Aorta (tissue), 5 donors: ENCODE measurements at regions not wholly inside any gene's neighbourhood (a gene's known extent, or its start where the extent isn't known, plus 50 kb on each side); places are given as distances from the start of the nearest gene placed in this dataset.

Experiments used
- ATAC-seq: fragments of 200-7000 bp; cut with Tn5 transposase; one replicate; pipeline ENCODE4 v1.9.1; 2022; ENCODE audit warnings: moderate library complexity; ENCODE audit not compliant: low FRiP score
- DNase-seq, 2 donors: peaks; one replicate each; pipeline ENCODE4 v3.0.0-alpha.2; 2020
- H3K27ac ChIP-seq, 2 donors: one replicate each; pipeline ENCODE4 v1.5.1; 2013; ENCODE audit warnings: low read length in 2 of 2, mild to moderate bottlenecking in 2 of 2, moderate library complexity in 2 of 2, control low read depth in 1 of 2, inconsistent platforms in 1 of 2, low read depth in 1 of 2
- H3K27me3 ChIP-seq, 2 donors: one replicate each; pipeline ENCODE4 v1.6.1; 2013; ENCODE audit warnings: control low read depth in 1 of 2, low read length in 1 of 2, mild to moderate bottlenecking in 1 of 2, moderate library complexity in 1 of 2; ENCODE audit not compliant: insufficient read depth in 2 of 2, control insufficient read depth in 1 of 2
- H3K36me3 ChIP-seq, 2 donors: one replicate each; pipeline ENCODE4 v1.6.1; 2013; ENCODE audit warnings: control low read depth in 1 of 2, low read length in 1 of 2, mild to moderate bottlenecking in 1 of 2; ENCODE audit not compliant: insufficient read depth in 2 of 2, control insufficient read depth in 1 of 2
- H3K4me1 ChIP-seq, 2 donors: one replicate each; pipeline ENCODE4 v1.6.1; 2013; ENCODE audit warnings: low read length in 2 of 2, control low read depth in 1 of 2, mild to moderate bottlenecking in 1 of 2, moderate library complexity in 1 of 2; ENCODE audit not compliant: insufficient read depth in 2 of 2, control insufficient read depth in 1 of 2
- H3K4me3 ChIP-seq, 2 donors: one replicate each; pipeline ENCODE4 v1.5.1; 2013; ENCODE audit warnings: low read length in 2 of 2, control low read depth in 1 of 2, mild to moderate bottlenecking in 1 of 2
- H3K9me3 ChIP-seq: one replicate; pipeline ENCODE4 v1.6.1; 2013; ENCODE audit warnings: mild to moderate bottlenecking, low read length; ENCODE audit not compliant: control insufficient read depth
- WGBS, 2 donors: extraction: QIAGEN DNeasy Blood & Tissue Kit; methylation state at CpG; one replicate each; pipeline ENCODE4 v1.1.7; 2013; 5-methylcytosine and 5-hydroxymethylcytosine counted together
- intact Hi-C, 2 donors: fragments of 100-400 bp; cut with DNase I; formaldehyde crosslinking; loops; one replicate each; pipeline versions ENCODE4 v1.14.2 to v1.15.0; 2022
- donor health status: healthy with polysubstance abuse.
- donor health status: Bipolar disorder and iron deficiency.
- donor health status: DM: no; HTN: no; CAD: no.
- donor health status: DM: no; HTN: no; CAD: no.
- donor health status: DM: yes; HTN: yes; CAD: no.

DNA sequence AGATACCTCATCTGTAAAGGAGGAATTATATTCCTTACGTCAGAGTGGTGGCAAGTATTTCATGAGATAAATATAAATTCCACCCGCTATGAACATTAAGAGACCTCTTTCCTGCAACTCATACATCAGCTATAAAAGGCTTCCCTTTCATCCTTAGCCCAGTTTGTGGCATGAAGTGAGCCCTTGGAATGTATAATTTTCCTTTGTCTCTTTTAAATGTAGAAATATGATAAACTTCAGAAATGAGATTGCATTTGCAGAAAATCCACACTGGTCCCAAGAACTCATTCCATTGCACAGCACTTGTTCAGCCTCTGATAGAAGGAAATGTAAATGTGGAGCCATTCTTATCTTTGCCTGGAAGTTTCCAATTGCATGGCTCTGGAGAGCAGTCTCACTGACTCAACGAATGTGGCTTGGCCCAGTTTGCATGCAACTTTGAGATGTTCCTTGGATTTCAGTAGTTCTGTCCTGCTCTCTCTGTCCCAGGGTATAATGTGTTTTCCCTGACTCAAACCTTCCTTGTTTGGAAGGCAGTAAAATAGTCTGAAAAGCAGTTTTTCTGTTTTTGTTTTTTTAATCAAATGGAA lies 746.4 kb downstream of the CDH11 start:
- intact Hi-C loops: no loop called here
- no peak overlapping the region for H3K4me3 ChIP-seq
- H3K4me1 ChIP-seq: no peaks in the 10 kb centered on the region
- H3K27me3 ChIP-seq: no peaks in the 10 kb centered on the region
- no peaks in the 10 kb centered on the region for H3K9me3 ChIP-seq
- 54 to 58% methylated on average over 3 of the region's 3 CpGs for WGBS, 2 donors
- no peak overlapping the region for H3K27ac ChIP-seq
- DNase-seq (peak in 1 of 2 donors; percentile 60), ATAC-seq (peak; percentile 56)
- no peaks in the 10 kb centered on the region for H3K36me3 ChIP-seq

DNA sequence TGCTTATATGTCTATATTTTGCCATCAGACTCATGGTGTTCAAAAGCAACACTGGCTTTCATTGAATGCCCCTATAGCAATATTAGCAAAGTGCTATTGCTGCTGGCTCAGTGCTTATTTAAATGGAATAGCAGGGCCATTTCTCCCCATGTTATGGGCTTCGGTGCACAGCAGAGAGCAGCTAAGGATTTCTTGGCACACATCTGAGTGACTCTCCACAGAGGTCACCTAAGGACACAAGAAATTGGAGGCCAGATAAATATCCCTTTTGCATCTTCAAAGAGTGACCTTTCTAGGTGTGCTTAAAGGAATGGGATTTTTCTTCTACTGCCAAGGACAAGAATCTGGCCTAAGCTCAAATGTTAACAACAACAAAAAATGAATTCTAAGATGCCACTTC lies 751.8 kb downstream of the CDH11 start:
- no peak for DNase-seq
- H3K4me1 ChIP-seq: no peaks in the 10 kb centered on the region

DNA sequence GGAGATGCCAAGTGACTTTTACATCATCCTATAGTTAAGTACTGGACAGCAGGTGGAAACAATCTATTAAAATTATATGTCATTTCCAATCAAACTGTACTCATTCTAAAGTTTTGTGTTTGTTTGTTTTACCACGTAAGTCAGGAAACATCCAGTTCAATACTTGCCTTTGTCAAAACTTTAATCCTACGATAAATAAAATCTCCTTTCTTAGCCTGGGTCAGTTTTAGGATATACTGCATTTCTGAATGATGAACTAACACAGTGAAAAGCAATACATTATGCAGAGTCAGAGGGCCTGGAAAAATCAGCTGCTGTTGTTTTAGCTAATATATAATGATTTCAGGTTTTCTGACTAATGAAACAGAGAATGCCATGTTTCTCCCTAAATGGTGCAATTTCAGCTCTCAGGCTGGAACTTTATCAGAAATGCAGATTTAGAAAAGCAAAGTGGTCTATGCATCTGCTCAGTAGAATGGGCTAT lies 756.4 kb downstream of the CDH11 start:
- Histone ChIP-seq H3K4me3 (no peak overlapping the region), H3K27ac (no peak overlapping the region), H3K36me3 (no peaks in the 10 kb centered on the region), H3K4me1 (no peaks in the 10 kb centered on the region), H3K9me3 (no peaks in the 10 kb centered on the region), H3K27me3 (no peaks in the 10 kb centered on the region)
- intact Hi-C loops: no loop called here
- ATAC-seq (no peak), DNase-seq (no peak)
- 55 to 62% methylated on average over 2 of the region's 2 CpGs for WGBS, 2 donors

More for the DNA sequence above, 751.8 kb downstream of the CDH11 start:
- H3K4me3 ChIP-seq: no peak overlapping the region
- intact Hi-C loops: no loop called here
- 7 to 10% methylated on average over 1 of the region's 1 CpG for WGBS, 2 donors
- ATAC-seq: no peak
- H3K36me3 ChIP-seq: no peaks in the 10 kb centered on the region
- no peak overlapping the region for H3K27ac ChIP-seq
- no peaks in the 10 kb centered on the region for H3K27me3 ChIP-seq
- H3K9me3 ChIP-seq: no peaks in the 10 kb centered on the region

DNA sequence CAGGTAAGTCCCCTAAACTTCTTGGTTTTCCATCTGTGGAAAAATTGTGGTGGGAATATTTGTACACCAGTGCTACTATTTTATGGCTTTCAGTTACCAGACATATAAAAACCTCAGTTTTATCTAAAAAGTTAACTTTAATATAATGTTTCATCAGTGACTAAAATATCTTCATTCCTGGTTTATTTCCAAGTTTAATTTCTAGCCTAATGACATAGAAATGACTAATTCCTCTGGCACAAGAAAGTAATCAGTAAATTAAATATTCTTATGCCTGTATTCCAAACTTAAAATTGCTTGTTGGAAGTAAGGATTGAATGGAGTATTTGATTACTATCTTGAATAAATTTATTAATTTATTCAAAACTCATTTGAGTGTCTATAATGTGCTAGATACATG lies 757.0 kb downstream of the CDH11 start:
- H3K27ac ChIP-seq: no peak overlapping the region
- H3K4me3 ChIP-seq: no peak overlapping the region
- DNase-seq: no peak
- no peak for ATAC-seq
- H3K27me3 ChIP-seq: no peaks in the 10 kb centered on the region
- intact Hi-C loops: no loop called here
- H3K4me1 ChIP-seq: no peaks in the 10 kb centered on the region
- H3K36me3 ChIP-seq: no peaks in the 10 kb centered on the region
- H3K9me3 ChIP-seq: no peaks in the 10 kb centered on the region

- DNase-seq: no peak
- intact Hi-C loops: no loop called here
- H3K4me3 ChIP-seq: no peak overlapping the region
- no peaks in the 10 kb centered on the region for H3K9me3 ChIP-seq
- H3K4me1 ChIP-seq: no peaks in the 10 kb centered on the region
- 80 to 90% methylated on average over 1 of the region's 1 CpG for WGBS, 2 donors
- H3K27ac ChIP-seq: no peak overlapping the region
- no peaks in the 10 kb centered on the region for H3K36me3 ChIP-seq
- H3K27me3 ChIP-seq: no peaks in the 10 kb centered on the region
- ATAC-seq: no peak
Observed at GRCh38 chr16:64364416-64364815, 757.4 kb downstream of the CDH11 start.

- Histone ChIP-seq H3K4me3 (no peak overlapping the region), H3K27ac (no peak overlapping the region), H3K4me1 (no peaks in the 10 kb centered on the region), H3K27me3 (no peaks in the 10 kb centered on the region), H3K9me3 (no peaks in the 10 kb centered on the region), H3K36me3 (no peaks in the 10 kb centered on the region)
- no peak for ATAC-seq
- intact Hi-C loops: no loop called here
- DNase-seq: no peak
- WGBS, 2 donors: 98 to 100% methylated on average over 2 of the region's 2 CpGs
Observed at GRCh38 chr16:64364016-64364415, 757.8 kb downstream of the CDH11 start.

DNA sequence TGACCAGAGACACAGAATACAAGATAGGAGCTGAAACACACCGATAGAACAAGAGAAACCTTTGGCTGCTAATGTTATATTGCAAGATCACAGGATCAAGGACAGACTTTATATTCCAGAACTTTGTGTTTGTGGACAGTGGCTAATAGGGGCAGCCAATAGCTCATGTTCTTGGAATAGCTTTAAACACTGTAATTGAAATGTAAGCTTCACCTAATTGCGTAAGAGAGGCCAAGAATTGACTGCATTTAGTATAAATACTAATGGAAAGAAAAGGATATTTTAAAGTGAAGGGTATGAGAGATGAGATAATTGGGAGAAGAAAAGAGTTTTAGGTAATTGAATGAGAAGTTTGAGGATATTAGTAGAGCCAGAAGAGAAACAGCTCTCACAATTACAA lies 758.8 kb downstream of the CDH11 start:
- Histone ChIP-seq H3K27ac (no peak overlapping the region), H3K27me3 (no peaks in the 10 kb centered on the region), H3K4me3 (no peak overlapping the region), H3K4me1 (no peaks in the 10 kb centered on the region), H3K9me3 (no peaks in the 10 kb centered on the region), H3K36me3 (no peaks in the 10 kb centered on the region)
- intact Hi-C loops: no loop called here
- 65 to 74% methylated on average over 2 of the region's 2 CpGs for WGBS, 2 donors
- ATAC-seq (no peak), DNase-seq (no peak)

- Histone ChIP-seq H3K4me1 (no peaks in the 10 kb centered on the region), H3K9me3 (no peaks in the 10 kb centered on the region), H3K27me3 (no peaks in the 10 kb centered on the region), H3K4me3 (no peak overlapping the region), H3K36me3 (no peaks in the 10 kb centered on the region), H3K27ac (no peak overlapping the region)
- 49 to 57% methylated on average over 2 of the region's 2 CpGs for WGBS, 2 donors
- ATAC-seq (no peak), DNase-seq (no peak)
- intact Hi-C loops: no loop called here
Observed at GRCh38 chr16:64362193-64362592, 759.7 kb downstream of the CDH11 start.

- intact Hi-C loops: no loop called here
- WGBS, 2 donors: 12 to 18% methylated on average over 2 of the region's 2 CpGs
- Histone ChIP-seq H3K9me3 (no peaks in the 10 kb centered on the region), H3K4me1 (no peaks in the 10 kb centered on the region), H3K27ac (no peak overlapping the region), H3K4me3 (no peak overlapping the region), H3K36me3 (no peaks in the 10 kb centered on the region), H3K27me3 (no peaks in the 10 kb centered on the region)
- ATAC-seq (no peak), DNase-seq (no peak)
Observed at GRCh38 chr16:64361753-64362152, 760.1 kb downstream of the CDH11 start.
